ENCODE measurements at regions not wholly inside any gene's neighbourhood (a gene's known extent, or its start where the extent isn't known, plus 50 kb on each side); places are given as distances from the start of the nearest gene placed in this dataset.
A peak's percentile ranks its signal among the peaks of the same experiment; 100 is the strongest.

GRCh38 chr1:80731241-80731894 lies 1069.4 kb upstream of the ADGRL2 start:
- no peak for TF ChIP-seq CTCF (IDR thresholded peaks at IDR 0.05)
- H3K27me3 ChIP-seq: no peaks in the 10 kb centered on the region
- H3K36me3 ChIP-seq: no peaks in the 10 kb centered on the region
- no peak overlapping the region for H3K4me3 ChIP-seq
- no peak overlapping the region for H3K27ac ChIP-seq
- no peaks in the 10 kb centered on the region for H3K9me3 ChIP-seq
- intact Hi-C loops (cut with DNase I): no loop called here
- ATAC-seq (no peak), DNase-seq (no peak)
- no peaks in the 10 kb centered on the region for H3K4me1 ChIP-seq

- Histone ChIP-seq H3K36me3 (no peaks in the 10 kb centered on the region), H3K9me3 (no peaks in the 10 kb centered on the region), H3K27me3 (no peaks in the 10 kb centered on the region), H3K4me1 (no peaks in the 10 kb centered on the region), H3K27ac (no peak overlapping the region), H3K4me3 (no peak overlapping the region)
- peak; percentile 9 for ATAC-seq
- intact Hi-C loops (cut with DNase I): no loop called here
- peak; percentile 48 for DNase-seq
- TF ChIP-seq CTCF (IDR thresholded peaks at IDR 0.05): no peak
Measured at GRCh38 chr1:80722611-80723010, 1078.1 kb upstream of the ADGRL2 start.

- intact Hi-C loops (cut with DNase I): no loop called here
- TF ChIP-seq CTCF (IDR thresholded peaks at IDR 0.05): no peak
- H3K27me3 ChIP-seq: no peaks in the 10 kb centered on the region
- ATAC-seq: no peak
- H3K9me3 ChIP-seq: no peaks in the 10 kb centered on the region
- no peak overlapping the region for H3K27ac ChIP-seq
- H3K4me3 ChIP-seq: no peak overlapping the region
- no peaks in the 10 kb centered on the region for H3K36me3 ChIP-seq
- H3K4me1 ChIP-seq: no peaks in the 10 kb centered on the region
- DNase-seq: no peak
Measured at GRCh38 chr1:80706526-80706925, 1094.2 kb upstream of the ADGRL2 start.

GRCh38 chr1:80678438-80678837 lies 1122.3 kb upstream of the ADGRL2 start:
- TF ChIP-seq CTCF (IDR thresholded peaks at IDR 0.05): no peak
- H3K4me3 ChIP-seq: no peak overlapping the region

GRCh38 chr1:80675454-80675853 lies 1125.3 kb upstream of the ADGRL2 start:
- no peak for TF ChIP-seq CTCF (IDR thresholded peaks at IDR 0.05)
- H3K4me1 ChIP-seq: no peaks in the 10 kb centered on the region
- H3K9me3 ChIP-seq: no peaks in the 10 kb centered on the region
- DNase-seq: no peak
- H3K27ac ChIP-seq: no peak overlapping the region
- no peaks in the 10 kb centered on the region for H3K36me3 ChIP-seq
- intact Hi-C loops (cut with DNase I): no loop called here
- H3K27me3 ChIP-seq: no peaks in the 10 kb centered on the region
- ATAC-seq: no peak
- no peak overlapping the region for H3K4me3 ChIP-seq

More at GRCh38 chr1:80678438-80678837, 1122.3 kb upstream of the ADGRL2 start:
- H3K36me3 ChIP-seq: no peaks in the 10 kb centered on the region
- no peaks in the 10 kb centered on the region for H3K9me3 ChIP-seq
- H3K4me1 ChIP-seq: no peaks in the 10 kb centered on the region
- no peak for DNase-seq
- intact Hi-C loops (cut with DNase I): no loop called here
- H3K27me3 ChIP-seq: no peaks in the 10 kb centered on the region
- ATAC-seq: no peak
- no peak overlapping the region for H3K27ac ChIP-seq
